Stimulated activated CD4-positive, alpha-beta T cell treated with anti-CD3 and anti-CD28 coated beads, Interleukin-4, amount 100 ng/mL, for 1 hour (primary cell): ENCODE measurements at regions not wholly inside any gene's neighbourhood (a gene's known extent, or its start where the extent isn't known, plus 50 kb on each side); places are given as distances from the start of the nearest gene placed in this dataset.

Experiments
- DNase-seq: peaks from one replicate; pipeline ENCODE4 v3.0.0-alpha.2; 2020

DNA sequence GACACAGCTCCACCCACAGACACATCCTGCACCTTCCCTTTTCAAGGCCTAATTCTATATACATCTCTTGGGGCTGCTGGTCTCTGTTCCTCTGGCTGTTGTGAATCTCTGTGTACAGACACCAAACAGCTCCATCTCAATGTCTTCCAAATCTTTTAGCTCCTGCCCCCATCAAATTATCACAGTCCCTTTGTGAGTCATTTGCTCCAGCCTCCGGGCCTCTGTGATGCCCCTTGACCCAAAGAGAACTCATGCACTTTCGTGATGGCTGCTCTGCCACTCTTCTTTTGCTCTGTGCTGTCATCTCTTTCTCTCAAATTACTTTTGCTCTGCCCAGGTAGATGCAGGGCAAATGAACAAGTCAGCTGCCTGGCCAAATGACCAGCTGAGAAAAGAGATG lies 369.0 kb upstream of the CDIN1 start:
- no peak for DNase-seq

DNA sequence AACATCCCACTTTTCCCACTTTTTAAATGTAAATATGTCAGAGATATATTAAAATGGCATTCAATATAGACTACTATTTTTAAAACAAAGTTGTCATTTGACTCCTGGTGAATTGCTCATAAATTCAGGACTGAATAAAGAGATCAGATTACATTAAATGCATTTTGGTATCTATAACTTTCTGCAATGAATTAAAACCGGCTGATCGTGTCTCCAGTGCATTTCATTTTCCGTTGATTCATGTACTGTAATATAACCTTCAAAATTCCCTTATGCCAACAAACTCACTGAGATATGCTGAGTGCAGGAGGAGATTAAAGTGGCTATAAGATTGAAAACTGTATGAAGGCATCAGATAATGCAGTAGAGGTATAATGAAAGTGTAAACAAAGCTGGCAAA lies 361.1 kb upstream of the CDIN1 start:
- no peak for DNase-seq

DNA sequence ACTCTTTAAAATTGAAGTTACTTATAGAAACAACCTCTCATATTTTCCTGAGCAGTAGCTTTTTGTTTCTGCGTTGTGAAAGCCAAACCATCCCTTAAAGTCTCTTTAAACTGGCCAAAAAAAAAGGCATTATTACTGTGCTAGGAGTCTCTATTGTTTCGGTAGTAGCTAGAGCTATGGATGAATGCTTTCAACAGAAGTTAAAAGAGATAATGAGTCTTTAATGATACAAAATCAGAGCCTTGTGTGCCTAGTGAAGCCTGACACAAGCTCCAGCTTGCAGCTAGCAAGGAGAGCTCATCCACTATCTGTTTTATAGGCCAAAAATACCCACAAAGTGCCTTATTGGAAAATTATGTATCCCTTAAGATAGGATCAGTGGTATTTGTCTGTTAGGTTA lies 360.4 kb upstream of the CDIN1 start:
- no peak for DNase-seq

DNA sequence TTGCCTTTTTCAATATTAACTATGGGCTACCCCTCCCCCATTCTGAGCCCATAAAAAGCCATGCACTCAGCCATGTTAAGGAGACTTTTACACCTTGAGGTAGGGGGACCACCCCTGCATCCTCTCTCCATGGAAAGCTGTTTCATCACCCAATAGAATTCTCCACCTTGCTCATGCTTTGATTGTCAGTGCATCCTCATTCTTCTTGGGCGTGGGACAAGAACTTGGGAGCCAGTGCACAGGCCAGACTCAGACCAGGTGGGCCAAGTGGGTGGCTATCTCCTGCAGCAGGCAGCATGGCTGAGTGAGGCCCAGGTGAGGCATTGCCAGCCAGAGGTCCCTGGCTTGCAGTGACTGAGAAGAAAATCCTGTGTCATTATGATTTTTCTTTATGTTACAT lies 357.4 kb upstream of the CDIN1 start:
- no peak for DNase-seq

DNA sequence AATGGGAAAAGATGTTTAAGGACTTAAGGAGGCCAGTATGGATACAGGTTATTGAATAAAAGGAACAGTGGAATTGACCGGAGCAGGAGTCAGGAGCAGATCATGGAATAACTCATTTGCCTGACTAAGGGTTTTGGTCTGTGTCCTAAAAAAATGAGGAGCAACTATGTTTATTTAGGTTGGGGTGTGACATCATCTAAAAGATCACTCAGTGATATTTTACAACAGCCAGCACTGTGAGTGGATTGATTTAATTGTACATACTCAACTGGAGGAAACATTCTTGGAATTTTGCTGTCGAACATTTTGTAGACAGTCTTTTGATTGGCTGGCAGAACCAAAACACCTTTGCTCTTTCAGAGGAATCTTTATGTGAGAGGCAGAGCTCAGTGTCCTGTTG lies 348.6 kb upstream of the CDIN1 start:
- no peak for DNase-seq

GRCh38 chr15:36232491-36232890 lies 346.9 kb upstream of the CDIN1 start:
- DNase-seq: no peak

DNA sequence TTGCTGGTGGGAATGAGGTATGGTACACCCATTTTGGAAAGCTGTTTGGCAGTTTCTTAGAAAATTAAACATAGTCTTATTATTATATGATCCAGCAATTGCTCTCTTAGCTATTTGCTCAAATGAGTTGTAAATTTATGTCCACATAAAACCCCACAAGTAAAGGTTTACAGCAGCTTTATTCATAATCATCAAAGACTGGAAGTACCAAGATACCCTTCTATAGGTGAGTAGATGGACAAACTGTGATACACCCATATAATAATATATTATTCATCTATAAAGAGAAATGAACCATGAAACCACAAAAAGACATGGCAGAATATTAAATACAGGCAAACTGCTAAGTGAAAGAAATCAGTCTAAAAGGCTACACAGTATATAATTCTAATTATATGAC lies 344.7 kb upstream of the CDIN1 start:
- no peak for DNase-seq

- DNase-seq: no peak
Measured at GRCh38 chr15:36235173-36235572, 344.3 kb upstream of the CDIN1 start.

DNA sequence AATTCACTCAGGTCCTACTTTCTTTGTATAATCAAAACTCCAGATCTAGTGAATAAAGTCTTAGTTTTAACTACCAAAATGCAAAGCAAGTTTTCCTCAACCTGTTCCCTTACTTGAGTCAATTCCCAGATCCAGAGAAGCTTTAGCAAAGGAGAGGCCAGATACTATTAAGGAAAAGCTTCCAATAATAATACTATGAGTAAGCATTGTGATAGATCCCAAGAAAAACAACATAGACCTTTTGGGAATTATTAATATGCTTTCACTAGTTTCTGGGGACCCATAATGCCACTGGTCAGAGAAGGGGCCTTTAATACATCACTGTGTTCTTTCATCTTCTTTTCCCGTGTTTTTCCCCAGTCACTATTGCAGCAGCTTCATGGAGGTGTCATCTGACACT lies 339.9 kb upstream of the CDIN1 start:
- no peak for DNase-seq

DNA sequence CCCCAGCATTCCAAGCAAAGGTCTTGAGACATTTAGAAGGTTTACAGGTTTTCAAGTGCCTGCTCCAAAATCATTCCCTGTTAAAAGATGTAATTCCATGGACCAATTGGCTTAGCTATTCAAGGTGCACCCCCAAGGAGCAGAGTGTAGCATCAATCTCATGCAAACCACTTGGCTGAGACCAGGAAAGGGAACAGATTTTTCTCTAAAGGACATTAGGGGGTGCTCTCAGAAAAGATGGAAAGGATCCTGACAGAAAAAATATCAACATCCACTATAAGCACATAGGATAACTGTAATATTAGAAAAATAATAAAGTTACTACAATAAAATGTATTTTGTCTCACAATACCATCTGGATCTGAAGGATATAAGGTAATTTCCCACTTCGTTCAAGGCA lies 328.0 kb upstream of the CDIN1 start:
- DNase-seq: no peak

DNA sequence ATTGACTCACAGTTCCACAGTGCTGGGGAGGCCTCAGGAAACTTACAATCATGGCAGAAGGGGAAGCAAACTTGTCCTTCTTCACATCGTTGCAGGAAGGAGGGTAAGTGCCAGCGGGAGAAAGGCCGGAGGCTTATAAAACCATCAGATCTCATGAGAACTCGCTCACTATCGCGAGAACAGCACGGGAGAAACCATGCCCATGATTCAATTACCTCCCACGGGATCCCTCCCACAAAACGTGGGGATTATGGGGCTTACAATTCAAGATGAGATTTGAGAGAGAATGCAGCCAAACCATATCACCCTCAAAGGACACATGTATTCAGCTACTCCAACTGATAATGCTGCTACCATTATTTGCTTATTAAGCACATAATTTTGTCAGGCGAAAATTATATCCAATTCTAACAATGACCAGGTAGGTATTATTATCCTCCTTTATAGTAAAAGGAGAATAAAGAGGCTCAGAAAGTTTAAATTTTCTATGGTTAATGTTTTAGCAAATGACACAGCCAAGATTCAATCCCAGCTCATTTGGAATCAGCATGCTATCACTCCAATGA lies 327.2 kb upstream of the CDIN1 start:
- DNase-seq: no peak

GRCh38 chr15:36254426-36254825 lies 325.0 kb upstream of the CDIN1 start:
- DNase-seq: no peak

GRCh38 chr15:36256404-36256807 lies 323.0 kb upstream of the CDIN1 start:
- DNase-seq: no peak

DNA sequence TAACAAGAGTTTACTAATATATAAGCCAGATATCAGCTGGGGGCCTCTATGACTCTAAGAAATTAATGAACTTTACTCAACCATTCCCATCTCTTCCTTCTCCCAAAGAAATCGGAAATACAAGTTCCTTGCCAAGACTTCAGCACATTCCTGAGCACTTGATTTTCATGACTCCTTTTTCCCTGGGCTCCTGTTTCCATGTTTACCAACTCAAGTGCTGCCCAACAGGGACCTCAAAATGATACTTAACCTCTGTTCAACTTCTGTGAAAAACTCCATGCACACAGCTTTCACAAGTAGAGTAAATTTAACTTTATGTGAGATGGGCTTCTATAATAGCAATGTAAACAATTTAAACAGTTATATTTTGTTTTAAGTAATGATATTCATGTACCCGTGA lies 315.8 kb upstream of the CDIN1 start:
- no peak for DNase-seq

DNA sequence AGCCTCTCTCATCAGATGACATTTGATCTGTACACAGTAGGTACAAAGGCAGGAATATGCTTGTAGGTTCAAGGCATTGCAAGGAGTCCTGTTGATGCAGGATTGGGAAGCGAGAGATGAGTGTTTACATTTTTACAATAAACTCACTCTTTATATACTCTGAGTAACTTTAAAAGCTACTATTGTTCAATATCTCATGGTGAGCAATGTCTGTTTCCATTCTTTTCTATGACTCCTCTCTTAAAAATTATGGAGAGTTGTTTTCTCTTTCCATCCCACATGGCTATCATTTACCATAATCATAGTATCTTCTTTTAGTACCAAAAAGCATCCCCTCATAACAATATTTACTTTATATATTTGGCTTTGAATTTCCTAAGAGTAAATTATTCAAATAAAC lies 314.0 kb upstream of the CDIN1 start:
- no peak for DNase-seq

- no peak for DNase-seq
Measured at GRCh38 chr15:36271048-36271447, 308.4 kb upstream of the CDIN1 start.

- no peak for DNase-seq
Measured at GRCh38 chr15:36275656-36276055, 303.8 kb upstream of the CDIN1 start.

GRCh38 chr15:36278219-36278618 lies 301.2 kb upstream of the CDIN1 start:
- DNase-seq: no peak

GRCh38 chr15:36282821-36283220 lies 296.6 kb upstream of the CDIN1 start:
- no peak for DNase-seq

- no peak for DNase-seq
Measured at GRCh38 chr15:36284911-36285310, 294.5 kb upstream of the CDIN1 start.

DNA sequence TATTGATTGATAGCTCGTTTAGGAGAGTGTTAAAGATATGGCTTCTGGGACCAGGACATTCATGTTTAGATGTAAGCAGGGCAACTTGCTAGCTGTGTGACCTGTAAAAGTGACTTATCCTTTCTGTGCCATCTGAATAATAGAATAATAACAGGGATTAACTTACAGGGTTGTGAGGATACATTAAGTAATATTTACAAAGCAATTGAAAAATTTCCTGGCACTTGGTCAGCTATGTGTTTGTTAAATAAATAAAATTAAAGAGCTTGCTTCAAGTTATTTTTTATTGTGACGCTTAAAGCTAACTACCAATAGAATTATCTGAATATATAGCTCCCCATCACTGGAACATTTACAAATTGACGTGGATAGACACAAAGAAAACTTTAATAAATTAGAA lies 287.9 kb upstream of the CDIN1 start:
- DNase-seq: no peak

DNA sequence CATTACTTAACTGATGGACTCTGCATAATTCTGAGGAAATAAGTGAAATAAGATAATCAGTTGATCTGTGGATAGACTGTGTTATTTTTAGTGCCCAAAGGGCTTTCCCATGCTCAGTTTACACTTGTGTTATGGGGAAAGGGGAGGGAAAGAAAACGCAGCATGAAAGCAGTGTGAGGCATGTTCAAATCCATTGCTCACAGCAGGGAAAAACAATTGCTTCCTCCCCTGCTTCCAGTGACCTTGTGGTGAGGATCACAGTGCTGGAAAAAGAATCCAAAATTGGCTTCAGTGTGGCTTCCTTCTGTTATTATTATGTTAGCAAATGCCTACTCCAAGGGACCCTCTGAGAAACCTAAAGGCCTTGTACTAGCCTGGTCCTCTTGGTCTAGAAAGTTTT lies 285.1 kb upstream of the CDIN1 start:
- DNase-seq: no peak

DNA sequence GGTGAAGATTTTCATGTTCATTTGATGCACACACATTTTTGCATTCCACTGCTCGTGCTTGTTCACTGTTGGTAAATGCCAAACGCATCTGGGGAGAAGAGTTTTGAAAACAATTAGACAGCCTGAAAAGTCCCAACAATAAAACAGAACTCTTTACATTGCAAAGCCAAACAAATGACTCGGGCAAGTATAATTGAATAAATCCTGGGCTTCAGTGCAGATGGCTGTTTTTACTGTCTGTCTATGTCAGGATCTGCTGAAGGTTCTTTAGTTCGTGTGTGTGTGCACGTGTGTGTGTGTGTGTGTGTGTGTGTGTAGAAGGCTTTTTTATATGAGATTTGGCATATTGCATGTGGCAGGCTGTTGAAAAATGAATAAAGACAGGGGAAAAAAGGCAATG lies 277.5 kb upstream of the CDIN1 start:
- DNase-seq: no peak

- DNase-seq: no peak
Measured at GRCh38 chr15:36313021-36313420, 266.4 kb upstream of the CDIN1 start.

- DNase-seq: no peak
Measured at GRCh38 chr15:36313736-36314280, 265.6 kb upstream of the CDIN1 start.

- DNase-seq: no peak
Measured at GRCh38 chr15:36315649-36316048, 263.8 kb upstream of the CDIN1 start.
